Stimulated activated memory B cell treated with anti-CD40 and anti-IgM and Interleukin-4, amounts not matched to agents 10 μg/mL and 1 μg/mL and 100 μg/mL, for 72 hours (primary cell): ENCODE measurements at regions not wholly inside any gene's neighbourhood (a gene's known extent, or its start where the extent isn't known, plus 50 kb on each side); places are given as distances from the start of the nearest gene placed in this dataset.

Experiments used
- ATAC-seq: fragments of 150-1000 bp; cut with Tn5 transposase; 2 replicates; pipeline ENCODE4 v1.10.0; 2021
- H3K27ac Mint-ChIP-seq: one replicate; pipeline ENCODE4 v1.8.0; 2022; ENCODE audit warnings: mild to moderate bottlenecking, mixed read lengths
- H3K27me3 Mint-ChIP-seq: one replicate; pipeline ENCODE4 v1.8.0; 2022; ENCODE audit warnings: mixed read lengths
- H3K36me3 Mint-ChIP-seq: one replicate; pipeline ENCODE4 v1.8.0; 2022; ENCODE audit warnings: mixed read lengths
- H3K4me1 Mint-ChIP-seq: one replicate; pipeline ENCODE4 v1.8.0; 2022; ENCODE audit warnings: mixed read lengths
- H3K4me3 Mint-ChIP-seq: one replicate; pipeline ENCODE4 v1.8.0; 2022; ENCODE audit warnings: mild to moderate bottlenecking, moderate library complexity, mixed read lengths
- H3K9me3 Mint-ChIP-seq: one replicate; pipeline ENCODE4 v1.8.0; 2022; ENCODE audit warnings: mixed read lengths

DNA sequence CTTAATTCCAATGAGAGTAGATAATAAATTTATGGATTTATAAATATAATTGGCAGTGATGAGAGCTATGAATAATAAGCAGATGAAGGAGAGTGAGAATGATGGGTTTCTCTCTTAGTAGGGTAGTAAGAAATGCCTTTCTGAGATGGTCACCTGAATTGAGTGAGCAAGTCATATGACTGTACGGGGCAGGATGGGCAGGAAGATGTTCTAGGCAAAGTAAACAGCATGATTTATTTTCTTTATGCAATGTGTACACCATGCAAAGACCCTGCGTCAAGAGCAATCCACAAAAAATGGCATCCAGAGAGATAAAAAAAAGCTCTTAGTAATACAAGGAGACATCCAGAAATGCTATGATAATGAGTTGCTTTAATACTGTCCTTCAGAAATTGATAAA lies 409.9 kb downstream of the HLX start:
- Mint-ChIP-seq H3K27me3 (peaks cover 9% of the 10 kb centered on the region), H3K4me1 (no peaks in the 10 kb centered on the region), H3K9me3 (no peaks in the 10 kb centered on the region), H3K4me3 (no peak overlapping the region), H3K27ac (no peak overlapping the region), H3K36me3 (no peaks in the 10 kb centered on the region)
- no peak for ATAC-seq

GRCh38 chr1:221290669-221291068 lies 411.4 kb downstream of the HLX start:
- Mint-ChIP-seq H3K4me3 (no peak overlapping the region), H3K36me3 (no peaks in the 10 kb centered on the region), H3K27ac (no peak overlapping the region), H3K9me3 (no peaks in the 10 kb centered on the region), H3K4me1 (no peaks in the 10 kb centered on the region), H3K27me3 (peaks cover 9% of the 10 kb centered on the region)
- no peak for ATAC-seq

- H3K36me3 Mint-ChIP-seq = no peaks in the 10 kb centered on the region
- H3K4me1 Mint-ChIP-seq = no peaks in the 10 kb centered on the region
- ATAC-seq = no peak
- H3K9me3 Mint-ChIP-seq = no peaks in the 10 kb centered on the region
- no peak overlapping the region for H3K4me3 Mint-ChIP-seq
- H3K27me3 Mint-ChIP-seq = peaks cover 9% of the 10 kb centered on the region
- no peak overlapping the region for H3K27ac Mint-ChIP-seq
Observed at GRCh38 chr1:221291113-221291512, 411.9 kb downstream of the HLX start.

- Mint-ChIP-seq H3K36me3 (no peaks in the 10 kb centered on the region), H3K27ac (no peak overlapping the region), H3K27me3 (peaks cover 9% of the 10 kb centered on the region), H3K4me3 (no peak overlapping the region), H3K4me1 (no peaks in the 10 kb centered on the region), H3K9me3 (no peaks in the 10 kb centered on the region)
- no peak for ATAC-seq
Observed at GRCh38 chr1:221292652-221293051, 413.4 kb downstream of the HLX start.

DNA sequence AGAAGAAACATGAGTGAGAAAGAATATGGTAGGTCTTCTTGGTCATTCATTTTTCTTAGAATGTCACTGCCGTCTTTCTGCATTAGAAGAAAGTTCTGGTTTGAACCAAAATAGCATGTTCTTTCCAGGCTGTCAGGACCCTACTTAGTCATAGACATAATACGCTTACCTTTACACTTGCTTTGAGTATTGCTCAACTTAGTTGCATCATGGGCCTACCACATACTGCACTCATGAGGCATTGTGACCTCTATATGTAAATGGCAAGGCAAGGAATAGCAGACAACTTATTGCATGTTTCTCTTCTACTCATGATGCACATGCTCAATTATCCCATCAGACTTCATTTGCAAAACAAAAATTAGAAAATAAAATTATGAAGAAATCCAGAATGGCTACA lies 415.0 kb downstream of the HLX start:
- ATAC-seq = no peak
- no peaks in the 10 kb centered on the region for H3K36me3 Mint-ChIP-seq
- H3K27me3 Mint-ChIP-seq = peaks cover 8% of the 10 kb centered on the region
- H3K4me1 Mint-ChIP-seq = no peaks in the 10 kb centered on the region
- H3K27ac Mint-ChIP-seq = no peak overlapping the region
- no peak overlapping the region for H3K4me3 Mint-ChIP-seq
- no peaks in the 10 kb centered on the region for H3K9me3 Mint-ChIP-seq

DNA sequence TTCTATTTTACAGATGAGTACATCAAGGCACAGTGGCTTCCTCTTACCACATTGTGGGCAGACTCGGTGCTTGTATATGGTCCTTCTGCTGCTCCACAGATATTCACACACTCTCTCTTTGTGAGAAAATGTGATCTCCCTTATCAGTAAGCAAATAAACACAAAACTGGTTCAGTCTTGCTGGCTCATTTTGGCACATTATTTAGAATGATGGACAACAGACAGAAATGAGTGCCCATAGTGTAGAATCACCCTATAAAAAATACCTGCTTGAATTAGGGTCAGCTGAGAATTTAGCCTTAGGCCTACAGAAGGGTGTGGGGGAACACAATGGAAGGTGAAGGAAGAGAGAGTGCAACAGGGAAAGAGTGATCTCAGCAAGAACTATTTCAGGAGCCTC lies 423.1 kb downstream of the HLX start:
- peaks cover 23% of the 10 kb centered on the region for H3K27me3 Mint-ChIP-seq
- H3K4me3 Mint-ChIP-seq = no peak overlapping the region
- no peak overlapping the region for H3K27ac Mint-ChIP-seq
- no peaks in the 10 kb centered on the region for H3K36me3 Mint-ChIP-seq
- H3K9me3 Mint-ChIP-seq = no peaks in the 10 kb centered on the region
- H3K4me1 Mint-ChIP-seq = no peaks in the 10 kb centered on the region
- no peak for ATAC-seq

GRCh38 chr1:221302810-221303209 lies 423.6 kb downstream of the HLX start:
- no peak overlapping the region for H3K4me3 Mint-ChIP-seq
- H3K27me3 Mint-ChIP-seq = peaks cover 23% of the 10 kb centered on the region
- no peak overlapping the region for H3K27ac Mint-ChIP-seq
- no peaks in the 10 kb centered on the region for H3K4me1 Mint-ChIP-seq
- no peaks in the 10 kb centered on the region for H3K36me3 Mint-ChIP-seq
- no peak for ATAC-seq
- no peaks in the 10 kb centered on the region for H3K9me3 Mint-ChIP-seq

DNA sequence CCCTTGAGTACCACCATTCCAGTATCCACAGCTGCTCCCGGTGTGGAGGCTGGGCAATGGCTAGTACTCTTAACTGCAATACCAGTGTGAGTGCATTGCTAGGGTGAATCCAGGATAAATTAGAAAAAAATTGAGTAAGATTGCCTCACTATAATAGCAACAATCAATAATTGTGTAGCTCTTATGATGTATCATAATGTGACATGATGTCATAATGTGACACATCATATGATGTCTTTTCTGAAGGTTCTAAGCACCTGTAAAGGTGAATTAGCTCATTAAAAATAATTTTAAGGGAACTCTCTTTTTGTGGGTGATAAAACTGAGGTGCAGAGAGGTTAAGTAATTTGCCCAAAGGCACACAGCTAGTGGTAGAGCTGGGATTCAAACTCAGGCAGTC lies 424.4 kb downstream of the HLX start:
- Mint-ChIP-seq H3K36me3 (no peaks in the 10 kb centered on the region), H3K27me3 (peaks cover 20% of the 10 kb centered on the region), H3K4me1 (no peaks in the 10 kb centered on the region), H3K27ac (no peak overlapping the region), H3K9me3 (peaks cover under 1% of the 10 kb centered on the region), H3K4me3 (no peak overlapping the region)
- no peak for ATAC-seq

DNA sequence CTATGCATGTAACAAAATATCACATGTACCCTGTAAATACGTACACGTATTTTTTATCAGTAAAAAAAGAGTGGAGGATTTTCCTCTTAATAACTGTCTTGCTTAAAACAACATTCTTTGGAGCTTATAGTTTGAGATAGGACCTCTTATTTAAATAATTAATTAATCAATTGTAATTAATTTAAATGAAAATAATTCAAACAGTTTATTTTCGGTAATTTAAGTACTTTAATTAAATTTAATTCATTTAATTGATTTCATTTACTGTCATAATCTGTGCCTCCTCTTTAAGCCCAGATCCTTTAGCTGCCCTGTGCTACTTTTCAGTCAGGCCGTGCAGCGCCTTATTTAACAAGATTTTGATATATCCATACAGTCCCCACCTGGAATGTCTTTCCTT lies 427.0 kb downstream of the HLX start:
- Mint-ChIP-seq H3K4me3 (no peak overlapping the region), H3K27ac (no peak overlapping the region), H3K36me3 (no peaks in the 10 kb centered on the region), H3K27me3 (no peaks in the 10 kb centered on the region), H3K9me3 (peaks cover 6% of the 10 kb centered on the region), H3K4me1 (no peaks in the 10 kb centered on the region)
- ATAC-seq = no peak

GRCh38 chr1:221308534-221309511 lies 429.6 kb downstream of the HLX start:
- no peak overlapping the region for H3K4me3 Mint-ChIP-seq
- no peaks in the 10 kb centered on the region for H3K27me3 Mint-ChIP-seq
- H3K27ac Mint-ChIP-seq = no peak overlapping the region
- no peaks in the 10 kb centered on the region for H3K4me1 Mint-ChIP-seq
- ATAC-seq = no peak
- H3K9me3 Mint-ChIP-seq = peaks cover 6% of the 10 kb centered on the region
- H3K36me3 Mint-ChIP-seq = no peaks in the 10 kb centered on the region

DNA sequence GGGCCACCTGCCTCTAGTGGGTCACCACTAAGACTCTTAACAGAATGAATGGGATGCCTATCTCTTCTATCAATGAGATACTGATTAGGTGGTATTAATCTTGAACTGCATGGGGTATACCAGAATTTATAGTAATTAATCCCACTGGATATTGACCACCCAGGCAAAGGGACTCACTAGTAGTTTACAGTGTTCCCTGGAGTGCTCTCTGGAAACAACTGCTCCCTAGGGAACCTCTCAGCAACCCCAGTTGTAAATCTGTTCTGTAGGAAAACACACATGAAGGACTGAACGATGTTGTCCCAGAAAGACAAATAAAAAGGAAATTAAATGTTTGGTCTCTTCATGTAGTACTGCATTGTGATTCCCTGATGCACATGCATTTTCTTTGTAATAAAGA lies 430.5 kb downstream of the HLX start:
- ATAC-seq = no peak
- H3K36me3 Mint-ChIP-seq = no peaks in the 10 kb centered on the region
- no peaks in the 10 kb centered on the region for H3K27me3 Mint-ChIP-seq
- H3K9me3 Mint-ChIP-seq = peaks cover 6% of the 10 kb centered on the region
- H3K4me3 Mint-ChIP-seq = no peak overlapping the region
- no peaks in the 10 kb centered on the region for H3K4me1 Mint-ChIP-seq
- H3K27ac Mint-ChIP-seq = no peak overlapping the region

- no peaks in the 10 kb centered on the region for H3K27me3 Mint-ChIP-seq
- H3K4me1 Mint-ChIP-seq = no peaks in the 10 kb centered on the region
- no peak for ATAC-seq
- no peaks in the 10 kb centered on the region for H3K36me3 Mint-ChIP-seq
- no peak overlapping the region for H3K27ac Mint-ChIP-seq
- H3K9me3 Mint-ChIP-seq = peaks cover 6% of the 10 kb centered on the region
- H3K4me3 Mint-ChIP-seq = no peak overlapping the region
Observed at GRCh38 chr1:221310180-221310579, 430.9 kb downstream of the HLX start.

GRCh38 chr1:221315330-221315729 lies 426.6 kb downstream of the DUSP10 start:
- no peak for ATAC-seq
- no peaks in the 10 kb centered on the region for H3K36me3 Mint-ChIP-seq
- no peak overlapping the region for H3K27ac Mint-ChIP-seq
- H3K4me3 Mint-ChIP-seq = no peak overlapping the region
- H3K27me3 Mint-ChIP-seq = no peaks in the 10 kb centered on the region
- H3K4me1 Mint-ChIP-seq = no peaks in the 10 kb centered on the region
- no peaks in the 10 kb centered on the region for H3K9me3 Mint-ChIP-seq

GRCh38 chr1:221316491-221317056 lies 425.3 kb downstream of the DUSP10 start:
- peaks cover 3% of the 10 kb centered on the region for H3K27me3 Mint-ChIP-seq
- H3K4me1 Mint-ChIP-seq = no peaks in the 10 kb centered on the region
- no peaks in the 10 kb centered on the region for H3K9me3 Mint-ChIP-seq
- no peak overlapping the region for H3K27ac Mint-ChIP-seq
- H3K36me3 Mint-ChIP-seq = no peaks in the 10 kb centered on the region
- no peak overlapping the region for H3K4me3 Mint-ChIP-seq
- no peak for ATAC-seq

DNA sequence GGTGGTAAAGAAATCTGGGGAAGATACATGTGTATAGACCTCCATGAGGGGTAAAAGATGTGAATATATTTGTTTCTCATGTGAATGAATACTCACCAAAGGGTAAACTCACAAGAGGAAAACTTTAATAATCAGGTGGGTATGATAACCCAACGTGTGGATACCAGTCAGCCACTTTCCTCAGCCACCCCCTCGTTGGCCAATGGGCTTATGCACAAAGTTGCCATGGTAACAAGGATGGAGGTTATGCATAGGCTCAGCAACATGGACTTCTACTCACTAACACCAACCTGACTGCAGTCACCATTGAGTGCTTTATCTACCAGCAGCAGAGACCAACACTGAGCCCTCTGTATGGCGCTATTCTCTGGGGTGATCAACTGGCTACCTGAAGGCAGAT lies 424.4 kb downstream of the DUSP10 start:
- Mint-ChIP-seq H3K27ac (no peak overlapping the region), H3K4me3 (no peak overlapping the region), H3K27me3 (peaks cover 13% of the 10 kb centered on the region), H3K36me3 (no peaks in the 10 kb centered on the region), H3K4me1 (no peaks in the 10 kb centered on the region), H3K9me3 (no peaks in the 10 kb centered on the region)
- no peak for ATAC-seq

DNA sequence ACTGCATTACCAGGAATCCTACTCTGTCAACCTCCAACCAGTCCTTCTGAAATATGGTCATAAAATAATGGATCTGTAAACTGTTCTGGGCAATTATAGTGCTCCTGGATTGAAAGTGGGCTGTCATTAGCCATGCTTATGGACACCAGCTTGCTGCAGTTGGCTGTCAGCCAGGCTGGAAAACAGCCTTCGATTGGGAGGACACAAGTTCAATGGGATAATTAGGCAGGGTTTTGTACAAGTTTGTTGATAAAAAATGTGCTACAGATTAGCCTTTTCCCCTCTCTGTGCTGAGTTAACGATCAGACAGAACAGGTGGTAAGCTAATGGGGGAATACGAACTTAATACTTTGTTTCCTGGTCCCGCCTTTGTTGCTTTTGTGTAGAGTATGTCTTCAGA lies 413.9 kb downstream of the DUSP10 start:
- H3K27me3 Mint-ChIP-seq = peaks cover 51% of the 10 kb centered on the region
- peaks cover 8% of the 10 kb centered on the region for H3K9me3 Mint-ChIP-seq
- H3K4me3 Mint-ChIP-seq = no peak overlapping the region
- H3K4me1 Mint-ChIP-seq = no peaks in the 10 kb centered on the region
- no peak overlapping the region for H3K27ac Mint-ChIP-seq
- H3K36me3 Mint-ChIP-seq = no peaks in the 10 kb centered on the region
- no peak for ATAC-seq
